IPS-20b (cell line): ENCODE measurements at regions not wholly inside any gene's neighbourhood (a gene's known extent, or its start where the extent isn't known, plus 50 kb on each side); places are given as distances from the start of the nearest gene placed in this dataset.
"Not testable (repeated sequence)": the region's sequence is repeated elsewhere in the genome, so short reads cannot be mapped to it uniquely, and the experiment has no call there.

Experiments
- H3K27ac ChIP-seq: one replicate; pipeline ENCODE4 v1.5.1; 2013; ENCODE audit warnings: low read length
- H3K27me3 ChIP-seq: 2 replicates; pipeline ENCODE4 v1.6.1; 2013; ENCODE audit warnings: mild to moderate bottlenecking, low read length, inconsistent platforms; ENCODE audit not compliant: insufficient read depth
- H3K36me3 ChIP-seq: 2 replicates; pipeline ENCODE4 v1.6.1; 2013; ENCODE audit warnings: low read depth, mild to moderate bottlenecking, inconsistent platforms, low read length, moderate library complexity; ENCODE audit not compliant: insufficient read depth
- H3K4me1 ChIP-seq: 2 replicates; pipeline ENCODE4 v1.6.1; 2013; ENCODE audit warnings: mild to moderate bottlenecking, control low read depth, inconsistent platforms, low read length, moderate library complexity; ENCODE audit not compliant: insufficient read depth
- H3K4me3 ChIP-seq: 2 replicates; pipeline ENCODE4 v1.5.1; 2013; ENCODE audit warnings: mild to moderate bottlenecking, low read length, inconsistent platforms
- H3K9ac ChIP-seq: 2 replicates; pipeline ENCODE4 v1.6.1; 2013; ENCODE audit warnings: low read depth, mild to moderate bottlenecking, inconsistent platforms, low read length, moderate library complexity
- H3K9me3 ChIP-seq: 2 replicates; pipeline ENCODE4 v1.6.1; 2013; ENCODE audit warnings: mild to moderate bottlenecking, low read depth, low read length, inconsistent platforms; ENCODE audit not compliant: insufficient read depth

DNA sequence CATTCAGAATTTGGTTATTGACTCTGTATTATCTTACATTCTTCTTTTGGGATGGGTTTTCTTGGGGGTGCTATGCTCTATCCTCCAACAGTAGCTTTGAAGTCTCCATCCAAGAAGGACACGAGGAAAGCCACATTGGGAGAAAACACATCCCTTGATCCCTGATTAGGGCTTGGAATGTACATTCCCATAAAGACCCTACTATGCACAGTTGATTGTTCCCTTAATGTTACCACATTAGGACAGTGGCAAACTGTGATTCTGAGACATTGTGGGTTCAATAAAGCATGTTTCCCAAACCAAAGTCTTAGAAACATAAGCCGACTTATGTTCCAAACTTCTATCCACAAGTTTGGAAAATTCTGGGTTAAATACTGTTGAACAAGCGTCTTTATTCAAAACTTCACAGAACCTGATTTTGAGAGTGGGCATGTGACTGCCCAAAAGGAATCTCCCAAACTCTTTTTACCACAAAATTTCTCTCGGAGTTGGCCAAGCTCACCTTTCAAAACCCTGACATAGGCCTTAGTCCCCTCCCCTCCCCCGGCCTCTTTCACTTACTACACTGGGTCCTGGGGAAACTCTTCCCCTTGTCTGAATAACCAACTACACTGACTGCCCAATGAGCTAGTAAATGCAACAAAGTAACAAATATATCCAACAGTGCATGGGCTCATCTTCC lies 177.0 kb upstream of the KAZN start:
- H3K36me3 ChIP-seq, result no peaks in the 10 kb centered on the region
- H3K9me3 ChIP-seq, result no peaks in the 10 kb centered on the region
- H3K4me1 ChIP-seq, result no peaks in the 10 kb centered on the region
- H3K9ac ChIP-seq, result no peak overlapping the region
- H3K27me3 ChIP-seq, result no peaks in the 10 kb centered on the region
- no peak overlapping the region for H3K27ac ChIP-seq
- H3K4me3 ChIP-seq, result no peak overlapping the region

DNA sequence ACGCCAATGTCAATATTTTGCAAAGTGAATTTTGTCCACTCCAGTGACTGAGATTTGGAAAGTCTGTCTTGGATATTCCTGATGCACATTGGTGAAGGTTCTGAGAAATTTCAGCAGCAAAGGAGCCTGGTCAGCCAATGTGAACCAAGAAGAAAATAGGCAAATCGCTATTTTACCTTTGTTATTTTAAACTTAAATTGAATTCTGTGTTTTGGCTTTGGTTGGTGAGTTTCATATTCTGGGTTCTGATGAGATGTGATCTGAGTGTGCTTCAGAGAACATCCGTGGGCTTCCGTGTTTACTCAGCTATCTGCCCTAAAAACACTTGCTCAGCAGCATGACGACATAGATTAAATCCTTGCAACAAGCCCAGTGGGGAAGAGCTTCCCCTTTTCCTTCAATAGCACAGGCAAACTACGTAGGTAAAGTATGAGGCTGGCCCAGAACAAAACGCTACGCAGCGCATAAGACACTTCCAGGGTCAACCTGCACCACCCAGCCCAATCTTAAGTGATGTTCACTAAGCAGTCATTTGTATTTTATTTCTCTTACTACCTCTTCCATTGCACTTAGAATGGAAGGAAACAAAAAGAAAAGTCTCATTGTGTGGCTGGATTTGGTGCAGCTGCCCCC lies 176.4 kb upstream of the KAZN start:
- Histone ChIP-seq H3K4me3 (no peak overlapping the region), H3K4me1 (no peaks in the 10 kb centered on the region), H3K27me3 (no peaks in the 10 kb centered on the region), H3K9me3 (no peaks in the 10 kb centered on the region), H3K36me3 (no peaks in the 10 kb centered on the region), H3K27ac (no peak overlapping the region), H3K9ac (no peak overlapping the region)

DNA sequence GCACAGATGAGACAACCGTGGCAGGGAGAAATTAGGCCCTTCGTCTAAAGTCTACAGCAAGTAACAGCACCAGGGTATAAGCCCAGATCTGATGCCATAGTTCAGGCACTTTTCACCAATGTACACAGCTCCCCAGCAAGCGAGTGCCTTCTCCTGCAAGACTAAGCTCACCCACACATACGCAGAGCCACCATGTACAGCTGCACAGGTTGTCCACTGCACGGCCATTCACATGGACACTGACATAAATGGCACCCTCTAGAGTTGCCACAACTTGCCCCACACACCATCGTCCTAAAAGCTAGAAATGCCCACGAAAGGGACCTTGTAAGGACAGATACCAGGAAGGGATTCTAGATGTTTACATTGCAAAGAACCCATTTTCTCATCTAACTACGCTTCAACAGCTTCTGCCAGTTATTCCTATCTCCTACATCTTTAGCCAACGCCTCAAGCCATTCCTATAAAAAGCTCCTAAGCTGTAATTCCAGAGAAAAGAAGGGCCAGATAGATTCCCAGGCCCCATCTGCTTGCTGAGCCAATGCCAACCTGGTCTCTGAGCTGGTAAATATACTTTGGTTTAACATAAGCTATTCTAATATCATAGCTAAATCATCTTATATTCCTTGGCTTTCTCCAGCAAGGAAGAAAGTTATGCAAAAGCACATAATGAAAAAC lies 174.0 kb upstream of the KAZN start:
- no peak overlapping the region for H3K4me3 ChIP-seq
- H3K9ac ChIP-seq, result no peak overlapping the region
- H3K27me3 ChIP-seq, result no peaks in the 10 kb centered on the region
- no peak overlapping the region for H3K27ac ChIP-seq
- H3K4me1 ChIP-seq, result no peaks in the 10 kb centered on the region
- no peaks in the 10 kb centered on the region for H3K36me3 ChIP-seq
- H3K9me3 ChIP-seq, result no peaks in the 10 kb centered on the region

DNA sequence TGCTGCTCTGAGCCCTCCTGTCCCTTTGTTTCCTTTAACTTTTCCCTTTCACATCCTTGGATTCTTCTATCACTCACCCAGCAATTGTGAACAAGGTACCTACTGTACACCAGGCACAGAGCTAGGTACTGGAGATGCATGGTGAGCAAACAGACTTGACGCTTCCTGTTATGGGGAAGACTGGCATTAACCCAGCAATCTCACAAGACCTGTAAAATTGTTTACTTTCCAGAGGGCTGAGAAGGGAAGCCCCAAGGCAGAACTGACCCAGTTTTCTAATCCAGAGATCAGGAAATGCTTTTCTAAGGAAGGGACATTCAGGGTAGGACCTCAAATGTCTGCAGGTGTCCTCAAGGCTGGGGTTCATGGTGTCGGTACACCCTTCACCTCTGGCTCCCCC lies 171.6 kb upstream of the KAZN start:
- Histone ChIP-seq H3K9me3 (no peaks in the 10 kb centered on the region), H3K4me1 (no peaks in the 10 kb centered on the region), H3K27ac (no peak overlapping the region), H3K36me3 (no peaks in the 10 kb centered on the region), H3K4me3 (no peak overlapping the region), H3K27me3 (no peaks in the 10 kb centered on the region; the same call in 1 of the 2 replicates), H3K9ac (no peak overlapping the region)

GRCh38 chr1:14429577-14429976 lies 168.9 kb upstream of the KAZN start:
- no peaks in the 10 kb centered on the region for H3K36me3 ChIP-seq
- no peak overlapping the region for H3K27ac ChIP-seq
- no peaks in the 10 kb centered on the region; the same call in 1 of the 2 replicates for H3K27me3 ChIP-seq
- no peaks in the 10 kb centered on the region for H3K9me3 ChIP-seq
- no peak overlapping the region for H3K9ac ChIP-seq
- no peaks in the 10 kb centered on the region for H3K4me1 ChIP-seq
- no peak overlapping the region for H3K4me3 ChIP-seq

DNA sequence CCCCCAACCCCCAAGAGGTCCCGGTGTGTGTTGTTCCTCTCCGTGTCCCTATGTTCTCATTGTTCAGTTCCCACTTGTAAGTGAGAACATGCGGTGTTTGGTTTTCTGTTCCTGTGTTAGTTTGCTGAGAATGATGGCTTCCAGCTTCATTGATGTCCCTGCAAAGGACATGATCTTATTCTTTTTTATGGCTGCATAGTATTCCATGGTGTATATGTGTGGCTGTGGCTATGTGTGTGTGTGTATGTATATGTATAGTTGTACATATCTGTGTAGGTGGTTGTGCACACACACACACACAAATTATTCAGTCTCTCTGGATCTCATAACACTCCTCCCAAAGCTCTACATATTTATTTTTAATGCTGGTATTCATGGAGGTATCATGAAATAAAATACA lies 165.8 kb upstream of the KAZN start:
- H3K9me3 ChIP-seq, H3K4me1 ChIP-seq, H3K9ac ChIP-seq, H3K27ac ChIP-seq, H3K4me3 ChIP-seq, H3K27me3 ChIP-seq, H3K36me3 ChIP-seq: not testable (repeated sequence)

- Histone ChIP-seq H3K27me3 (no peaks in the 10 kb centered on the region; the same call in 1 of the 2 replicates), H3K9ac (no peak overlapping the region), H3K4me1 (no peaks in the 10 kb centered on the region), H3K4me3 (no peak overlapping the region), H3K36me3 (no peaks in the 10 kb centered on the region), H3K27ac (no peak overlapping the region), H3K9me3 (no peaks in the 10 kb centered on the region)
Observed at GRCh38 chr1:14435368-14436023, 163.0 kb upstream of the KAZN start.

GRCh38 chr1:14437417-14437918 lies 161.0 kb upstream of the KAZN start:
- no peak overlapping the region for H3K27ac ChIP-seq
- H3K4me1 ChIP-seq, result no peaks in the 10 kb centered on the region
- no peaks in the 10 kb centered on the region for H3K9me3 ChIP-seq
- no peaks in the 10 kb centered on the region; the same call in 1 of the 2 replicates for H3K27me3 ChIP-seq
- H3K36me3 ChIP-seq, result no peaks in the 10 kb centered on the region
- H3K9ac ChIP-seq, result no peak overlapping the region
- H3K4me3 ChIP-seq, result no peak overlapping the region

DNA sequence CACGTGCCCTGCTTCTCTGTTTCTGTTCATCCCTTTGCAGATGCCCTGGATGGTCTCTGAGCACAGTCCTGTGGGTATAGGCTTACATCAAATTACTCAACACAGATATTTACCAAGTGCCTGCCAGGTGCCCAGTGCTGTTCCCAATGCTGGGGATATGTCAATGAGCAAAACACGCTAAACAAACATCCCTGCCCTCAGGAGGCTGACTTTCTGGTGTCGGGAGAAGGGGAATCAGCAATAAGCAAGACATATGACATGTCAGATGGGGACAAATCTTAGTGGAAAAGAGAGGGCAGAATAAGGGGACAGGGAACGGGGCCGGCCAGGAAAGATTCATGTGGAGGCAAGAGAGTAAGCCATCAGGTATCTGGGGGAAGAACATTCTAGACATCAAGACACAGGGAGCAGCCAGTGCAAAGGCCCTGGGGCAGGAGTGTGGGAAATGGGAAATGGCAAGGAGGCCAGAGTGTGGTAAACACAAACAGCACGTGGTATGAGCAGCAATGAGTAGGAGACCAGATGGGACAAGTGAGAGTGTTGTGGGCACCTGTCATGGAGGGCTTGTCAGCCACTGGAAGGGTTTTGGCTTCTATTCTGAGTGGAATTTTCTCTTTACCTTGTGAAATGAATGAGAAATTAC lies 160.2 kb upstream of the KAZN start:
- Histone ChIP-seq H3K27ac (no peak overlapping the region), H3K9ac (no peak overlapping the region), H3K4me1 (no peaks in the 10 kb centered on the region), H3K36me3 (no peaks in the 10 kb centered on the region), H3K9me3 (no peaks in the 10 kb centered on the region), H3K27me3 (no peaks in the 10 kb centered on the region; the same call in 1 of the 2 replicates), H3K4me3 (no peak overlapping the region)

GRCh38 chr1:14439015-14439414 lies 159.5 kb upstream of the KAZN start:
- no peaks in the 10 kb centered on the region for H3K36me3 ChIP-seq
- H3K9me3 ChIP-seq, result no peaks in the 10 kb centered on the region
- H3K4me1 ChIP-seq, result no peaks in the 10 kb centered on the region
- H3K27me3 ChIP-seq, result no peaks in the 10 kb centered on the region; the same call in 1 of the 2 replicates
- H3K9ac ChIP-seq, result no peak overlapping the region
- no peak overlapping the region for H3K4me3 ChIP-seq
- no peak overlapping the region for H3K27ac ChIP-seq

DNA sequence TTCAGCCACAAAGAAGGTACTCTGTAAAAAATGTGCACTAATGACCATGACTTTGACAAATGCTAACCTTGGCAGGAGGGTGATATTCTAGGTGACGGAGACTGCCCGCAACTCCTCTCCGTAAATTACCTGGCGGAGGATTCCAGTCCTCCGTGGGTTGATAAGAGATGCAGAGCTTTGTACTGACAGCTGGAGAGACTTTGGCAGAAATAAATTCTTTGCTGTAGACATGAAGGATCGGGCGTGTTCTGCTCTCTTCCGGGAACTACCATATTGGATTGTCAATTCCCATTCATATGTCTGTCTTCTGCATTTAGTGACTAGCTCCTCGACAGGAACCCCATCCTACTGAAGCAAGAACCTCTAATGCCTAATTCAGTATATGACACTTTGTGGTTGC lies 158.3 kb upstream of the KAZN start:
- H3K4me3 ChIP-seq, result no peak overlapping the region
- no peaks in the 10 kb centered on the region; the same call in 1 of the 2 replicates for H3K27me3 ChIP-seq
- no peaks in the 10 kb centered on the region for H3K4me1 ChIP-seq
- no peaks in the 10 kb centered on the region for H3K36me3 ChIP-seq
- no peaks in the 10 kb centered on the region for H3K9me3 ChIP-seq
- H3K9ac ChIP-seq, result no peak overlapping the region
- H3K27ac ChIP-seq, result no peak overlapping the region
